Renal pelvis (tissue), 1 donor: ENCODE measurements at regions not wholly inside any gene's neighbourhood (a gene's known extent, or its start where the extent isn't known, plus 50 kb on each side); places are given as distances from the start of the nearest gene placed in this dataset.

Source experiments
- DNase-seq: peaks from one replicate; pipeline ENCODE4 v3.0.0-alpha.2; 2013

- no peak for DNase-seq
Measured at GRCh38 chr5:6831678-6832671, 118.7 kb downstream of the TENT4A start.

DNA sequence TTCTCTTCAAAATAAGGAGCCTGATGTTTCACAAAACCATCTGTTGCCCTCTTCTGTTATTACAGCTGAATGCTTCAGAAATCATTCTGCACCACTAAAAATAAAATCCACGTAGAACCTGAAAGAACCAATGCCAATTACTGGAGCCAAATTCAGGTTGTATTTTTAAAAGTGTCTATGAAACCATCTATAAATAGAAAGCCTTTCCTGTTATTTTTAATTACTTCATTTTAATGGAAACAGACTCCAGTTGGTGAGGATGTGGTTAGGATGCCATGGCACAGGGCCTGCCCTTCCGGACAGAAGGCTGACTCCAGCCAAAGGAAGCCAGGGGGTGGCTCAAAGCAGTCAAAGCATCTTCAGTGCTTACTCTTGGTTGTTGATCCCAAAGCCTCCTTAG is 119.8 kb downstream of the TENT4A start:
- DNase-seq: no peak

GRCh38 chr5:6833406-6833805 is 120.2 kb downstream of the TENT4A start:
- no peak for DNase-seq

DNA sequence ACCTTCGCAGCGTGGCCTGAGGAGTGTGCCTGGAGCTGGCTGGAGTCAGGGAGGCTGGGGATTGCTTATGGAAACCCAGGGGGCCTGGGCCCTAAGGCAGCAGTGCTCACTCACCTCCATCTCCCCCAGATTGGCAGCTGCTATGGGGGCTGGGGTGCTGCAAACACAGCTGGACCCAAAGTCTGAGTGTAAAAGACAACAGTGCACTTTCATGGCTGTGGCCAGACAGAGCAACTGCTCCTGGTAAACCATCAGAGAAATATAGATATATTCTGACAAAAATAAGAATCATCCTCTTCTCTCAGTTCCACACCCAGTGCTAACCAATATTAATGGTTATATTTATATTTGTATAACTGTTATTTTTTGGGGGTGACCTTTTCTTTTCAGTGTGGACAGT is 123.9 kb downstream of the TENT4A start:
- no peak for DNase-seq

DNA sequence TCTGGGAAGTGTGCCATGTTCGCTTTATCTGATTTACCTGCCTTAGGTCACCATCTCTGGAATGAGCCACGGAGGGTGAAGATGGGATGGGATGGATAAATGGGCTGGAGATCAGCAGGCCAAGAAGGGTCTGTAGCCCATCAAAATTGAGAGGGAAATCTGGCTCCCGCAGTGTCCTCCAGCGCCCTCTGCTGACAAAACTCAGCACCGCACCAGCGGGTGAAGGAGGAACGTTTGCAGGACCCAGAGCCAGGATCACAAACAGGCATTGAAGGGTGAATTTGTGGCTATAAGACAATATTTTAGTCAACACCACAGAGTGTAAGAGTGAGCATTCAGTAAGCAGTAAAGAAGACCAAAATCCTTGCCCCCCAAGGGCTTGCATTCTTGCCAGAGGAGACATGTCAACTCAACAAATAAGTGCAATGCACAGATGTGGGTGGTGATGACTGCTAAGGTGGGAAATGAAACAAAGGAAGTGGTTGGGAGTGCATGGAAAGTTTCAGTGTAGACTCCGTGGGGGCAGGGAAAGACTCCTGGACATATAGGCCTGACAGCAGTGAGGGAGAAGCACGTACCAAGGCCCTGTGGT is 124.4 kb downstream of the TENT4A start:
- no peak for DNase-seq

- DNase-seq: no peak
Measured at GRCh38 chr5:6838736-6839135, 125.5 kb downstream of the TENT4A start.

DNA sequence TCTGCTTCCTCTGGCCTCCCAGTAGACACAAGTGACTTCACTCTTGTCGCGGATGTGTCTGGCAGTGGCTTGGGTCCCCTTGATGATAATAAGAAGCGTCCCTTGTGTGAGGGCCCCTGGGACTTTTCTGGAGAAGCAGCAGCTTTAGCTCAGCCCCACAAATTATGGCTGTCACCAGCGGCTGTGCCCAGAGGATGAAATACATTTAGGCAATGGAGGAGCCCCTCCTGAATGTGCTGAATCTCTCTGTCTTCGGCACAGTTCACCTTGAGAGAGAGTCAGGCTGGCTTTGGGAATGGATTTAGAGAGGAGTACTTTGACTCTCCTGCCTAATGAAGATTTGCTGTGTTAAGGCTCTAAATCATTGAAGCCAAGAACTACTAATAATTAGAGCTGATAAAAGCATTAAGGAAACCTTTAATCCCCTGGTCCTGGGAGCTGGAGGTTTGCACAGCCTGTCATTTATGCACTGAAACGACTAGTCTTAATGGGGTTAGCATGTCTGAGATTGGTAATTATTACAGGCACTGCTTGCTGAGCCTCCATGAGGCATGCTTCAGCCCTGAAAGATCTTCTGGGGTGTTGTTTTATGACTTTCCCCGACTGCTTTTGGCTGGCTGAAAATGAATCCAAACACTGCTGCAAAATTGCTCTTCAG is 127.0 kb downstream of the TENT4A start:
- no peak for DNase-seq

DNA sequence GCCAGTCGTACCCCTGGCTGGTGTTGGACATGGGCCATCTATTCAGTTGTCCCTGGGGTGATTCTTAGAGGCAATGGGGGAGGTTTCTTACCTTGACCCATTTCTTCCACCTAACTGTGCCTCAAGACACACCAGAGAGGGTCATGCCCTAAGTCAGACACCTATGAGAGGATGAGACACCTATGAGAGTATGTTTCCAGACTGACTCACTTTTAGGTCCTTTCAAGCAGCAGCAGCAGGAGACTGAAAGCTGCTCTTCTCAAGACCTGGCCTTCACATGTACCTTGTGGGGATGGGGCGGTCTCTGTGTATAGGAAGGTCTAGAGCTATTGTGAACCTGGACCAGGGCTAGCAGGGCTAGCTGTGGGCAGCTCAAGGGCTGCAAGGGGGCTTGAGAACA is 130.1 kb downstream of the TENT4A start:
- no peak for DNase-seq

DNA sequence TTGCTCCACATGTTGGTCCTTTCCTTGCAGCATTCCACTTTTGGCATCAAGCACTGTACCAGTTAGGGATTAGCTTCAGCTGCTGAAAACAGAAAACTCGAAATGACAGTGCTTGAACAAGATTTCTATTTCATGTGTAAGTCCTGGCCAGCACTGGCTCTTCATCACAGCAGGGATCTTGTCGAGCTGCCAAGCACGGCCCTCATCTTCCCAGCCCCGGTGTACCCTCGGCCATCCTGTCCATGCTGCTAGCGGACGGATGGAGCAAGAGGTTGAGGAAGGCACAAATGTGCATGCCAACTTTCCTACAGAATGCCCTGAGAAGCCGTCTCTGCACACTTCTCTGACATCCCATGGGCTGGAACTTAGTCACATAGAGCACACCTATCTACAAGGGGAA is 130.6 kb downstream of the TENT4A start:
- no peak for DNase-seq

- no peak for DNase-seq
Measured at GRCh38 chr5:6845856-6846255, 132.6 kb downstream of the TENT4A start.

- no peak for DNase-seq
Measured at GRCh38 chr5:6847870-6848269, 134.6 kb downstream of the TENT4A start.

DNA sequence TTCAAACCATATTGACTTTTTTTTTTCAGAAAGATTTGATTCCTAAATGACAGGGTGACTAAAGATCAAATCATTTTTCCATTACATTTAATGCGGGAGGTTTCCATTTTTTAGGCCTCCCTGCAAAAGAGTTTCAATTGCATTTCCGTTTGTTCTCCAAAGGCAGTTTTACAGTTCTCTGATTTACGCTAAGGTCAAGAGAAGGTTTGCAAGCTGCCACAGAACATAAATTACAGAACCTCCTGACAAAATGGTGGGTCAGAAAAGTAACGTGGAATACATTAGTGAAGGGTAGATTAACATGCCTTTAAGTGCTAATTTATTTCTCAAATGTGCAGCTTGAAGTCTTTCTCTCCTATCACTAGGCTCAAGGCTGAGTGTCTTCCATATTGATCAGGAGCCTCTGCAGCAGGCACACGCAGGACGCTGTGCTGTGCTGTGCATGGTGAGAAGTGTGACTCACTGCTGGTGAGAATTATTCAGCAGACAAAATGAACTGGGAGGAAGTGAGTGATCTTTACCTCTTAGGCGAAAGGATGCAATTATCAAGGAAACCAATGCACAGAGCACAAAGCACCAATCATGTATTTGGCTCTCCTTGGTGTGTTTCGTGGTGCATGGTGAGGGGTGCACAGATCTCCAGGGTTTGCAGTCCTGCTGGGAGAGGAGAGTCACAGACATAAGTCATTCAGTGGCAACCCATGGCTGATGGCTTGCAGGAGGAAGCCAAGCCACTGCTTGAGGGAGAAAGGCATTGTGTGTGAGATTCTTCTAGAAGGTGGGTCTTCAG is 136.3 kb downstream of the TENT4A start:
- peak; percentile 47 for DNase-seq

- no peak for DNase-seq
Measured at GRCh38 chr5:6850106-6850432, 136.8 kb downstream of the TENT4A start.

- DNase-seq: no peak
Measured at GRCh38 chr5:6856653-6857052, 143.4 kb downstream of the TENT4A start.

- no peak for DNase-seq
Measured at GRCh38 chr5:6858419-6858818, 145.2 kb downstream of the TENT4A start.

DNA sequence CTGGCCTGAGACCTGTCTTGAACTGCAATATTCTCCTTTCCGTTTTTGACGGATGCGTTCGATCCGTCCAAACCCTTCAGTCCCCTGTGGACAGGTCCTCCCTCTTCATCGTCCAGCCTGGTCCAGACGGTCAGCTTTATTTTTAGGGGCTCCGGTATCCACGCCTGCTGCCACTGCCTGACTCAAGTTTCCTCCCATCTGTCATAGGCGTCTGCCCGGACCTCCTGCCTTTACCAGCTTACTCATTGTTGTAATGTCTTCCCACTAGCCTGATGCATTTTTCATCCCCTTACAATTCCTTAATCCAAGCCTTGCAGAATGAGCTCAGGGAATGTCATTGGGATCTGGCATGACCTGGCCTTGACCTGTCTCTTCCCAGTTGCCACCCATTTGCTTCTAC is 145.8 kb downstream of the TENT4A start:
- no peak for DNase-seq

- no peak for DNase-seq
Measured at GRCh38 chr5:6859951-6860638, 146.9 kb downstream of the TENT4A start.

GRCh38 chr5:6861036-6861435 is 147.8 kb downstream of the TENT4A start:
- DNase-seq: no peak

- no peak for DNase-seq
Measured at GRCh38 chr5:6861667-6862066, 148.4 kb downstream of the TENT4A start.

DNA sequence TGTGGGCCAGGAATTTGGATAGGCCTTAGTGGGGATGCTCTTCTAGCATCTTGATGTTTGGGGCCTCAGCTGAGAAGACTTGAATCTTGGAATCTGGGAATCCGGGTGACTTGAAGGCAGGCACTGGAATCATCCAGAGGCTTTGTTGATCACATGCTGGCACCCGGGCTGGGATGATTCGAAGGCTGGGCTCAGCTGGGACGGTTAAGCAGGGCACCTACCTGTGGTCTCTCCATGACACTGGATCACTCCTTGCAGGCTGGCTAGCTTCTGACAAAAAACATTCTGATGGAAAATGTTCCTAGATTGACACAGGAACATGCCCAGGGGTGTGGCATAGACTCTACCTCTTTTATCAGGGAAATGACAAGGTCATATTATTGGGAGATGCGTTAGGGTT is 149.1 kb downstream of the TENT4A start:
- DNase-seq: no peak

DNA sequence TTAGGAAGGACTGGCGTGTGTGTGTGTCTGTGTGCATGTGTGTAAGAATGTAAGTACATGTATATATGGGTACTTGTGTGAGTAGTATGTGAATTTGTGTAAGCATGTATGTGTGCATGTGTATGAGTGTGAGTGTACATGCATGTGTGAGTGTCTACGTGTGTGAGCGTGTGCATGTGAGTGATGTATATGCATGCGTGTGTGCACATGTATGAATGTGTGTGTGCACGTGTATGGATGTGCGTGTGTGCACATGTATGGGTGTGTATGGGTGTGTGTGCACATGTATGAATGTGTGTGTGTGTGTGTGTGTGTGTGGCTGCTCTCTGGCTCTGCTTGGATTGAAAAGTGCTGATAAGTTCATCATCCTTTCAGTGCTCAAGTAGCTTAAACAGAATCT is 154.5 kb downstream of the TENT4A start:
- no peak for DNase-seq

GRCh38 chr5:6868171-6868570 is 154.9 kb downstream of the TENT4A start:
- DNase-seq: no peak
